HEK293 (cell line): ENCODE measurements at regions not wholly inside any gene's neighbourhood (a gene's known extent, or its start where the extent isn't known, plus 50 kb on each side); places are given as distances from the start of the nearest gene placed in this dataset.

Source experiments
- CTCF ChIA-PET: fragments of 350-600 bp; formaldehyde crosslinking; extraction: SDS; loops from one replicate; lab custom pipeline; 2021; ENCODE audit warnings: antibody characterized with exemption; lab: Yijun Ruan, JAX
- POLR2A ChIA-PET: fragments of 300-600 bp; formaldehyde crosslinking; extraction: SDS; loops from one replicate; lab custom pipeline; 2020; ENCODE audit warnings: antibody characterized with exemption, inconsistent platforms; lab: Yijun Ruan, JAX
- H3K27ac ChIP-seq: fragments of 200-500 bp; sonication (Bioruptor generic); 2 replicates; pipeline ENCODE4 v1.5.1; 2014; ENCODE audit warnings: low read depth, low read length, control low read depth, inconsistent platforms; ENCODE audit errors: extremely low read depth
- H3K36me3 ChIP-seq, 2 experiments: fragments of 200-500 bp in 1 of 2; sonication (Bioruptor generic) in 1 of 2; 1 replicate in 1 of 2; 2 replicates in 1 of 2; pipeline ENCODE4 v1.5.1; 2014 to 2017; ENCODE audit warnings: inconsistent platforms in 2 of 2, low read length in 2 of 2; ENCODE audit not compliant: control insufficient read depth in 2 of 2, insufficient read depth in 1 of 2
- H3K4me1 ChIP-seq: fragments of 200-500 bp; sonication (Bioruptor generic); 2 replicates; pipeline ENCODE4 v1.5.1; 2014; ENCODE audit warnings: mild to moderate bottlenecking, low read length, inconsistent platforms; ENCODE audit not compliant: control insufficient read depth, insufficient read depth
- H3K4me3 ChIP-seq: 2 replicates; pipeline ENCODE4 v1.5.1; 2011; ENCODE audit warnings: low read depth, mild to moderate bottlenecking, control low read depth, low read length, moderate library complexity
- H3K9me3 ChIP-seq: fragments of 200-500 bp; sonication (Bioruptor generic); 2 replicates; pipeline ENCODE4 v1.5.1; 2014; ENCODE audit warnings: low read depth, low read length, inconsistent platforms; ENCODE audit not compliant: control insufficient read depth, insufficient read depth
- TSHZ1 ChIP-seq: fragments of 450-650 bp; formaldehyde crosslinking; IDR thresholded peaks from 2 replicates; pipeline ENCODE4 v1.5.1; 2016; ENCODE audit warnings: missing biosample characterization, missing genetic modification characterization, borderline replicate concordance
- ZBTB8A ChIP-seq: fragments of 450-650 bp; formaldehyde crosslinking; IDR thresholded peaks from 2 replicates; pipeline ENCODE4 v1.5.1; 2016; ENCODE audit warnings: missing biosample characterization, missing genetic modification characterization
- ZFP3 ChIP-seq: fragments of 450-650 bp; formaldehyde crosslinking; IDR thresholded peaks from 2 replicates; pipeline ENCODE4 v1.5.1; 2016; ENCODE audit warnings: low read depth, missing biosample characterization, missing genetic modification characterization
- ZNF16 ChIP-seq: fragments of 450-650 bp; formaldehyde crosslinking; IDR thresholded peaks from 2 replicates; pipeline ENCODE4 v1.5.1; 2016; ENCODE audit warnings: low read depth, missing biosample characterization, missing genetic modification characterization
- ZNF211 ChIP-seq: fragments of 450-650 bp; formaldehyde crosslinking; IDR thresholded peaks from 2 replicates; pipeline ENCODE4 v1.5.1; 2016; ENCODE audit warnings: low read depth, missing biosample characterization, missing genetic modification characterization
- ZNF248 ChIP-seq: fragments of 450-650 bp; formaldehyde crosslinking; IDR thresholded peaks from 2 replicates; pipeline ENCODE4 v1.5.1; 2017; ENCODE audit warnings: missing biosample characterization, missing genetic modification characterization
- ZNF416 ChIP-seq: fragments of 450-650 bp; formaldehyde crosslinking; IDR thresholded peaks from 2 replicates; pipeline ENCODE4 v1.5.1; 2016; ENCODE audit warnings: missing biosample characterization, missing genetic modification characterization
- ZNF621 ChIP-seq: fragments of 450-650 bp; formaldehyde crosslinking; IDR thresholded peaks from 2 replicates; pipeline ENCODE4 v1.5.1; 2017; ENCODE audit warnings: missing biosample characterization, missing genetic modification characterization
- ZSCAN4 ChIP-seq: fragments of 450-650 bp; formaldehyde crosslinking; IDR thresholded peaks from 2 replicates; pipeline ENCODE4 v1.5.1; 2017; ENCODE audit warnings: missing biosample characterization, missing genetic modification characterization
- TF ChIP-seq, protein P1 (sequence below): fragments of 450-650 bp; formaldehyde crosslinking; IDR thresholded peaks from 2 replicates; pipeline ENCODE4 v1.5.1; 2017; ENCODE audit warnings: missing biosample characterization, missing genetic modification characterization
- TF ChIP-seq, protein P2 (sequence below): fragments of 450-650 bp; formaldehyde crosslinking; conservative IDR thresholded peaks from 2 replicates; pipeline ENCODE4 v1.5.1; 2016; ENCODE audit warnings: low read depth, missing biosample characterization, missing genetic modification characterization

- H3K9me3 ChIP-seq, result no peaks in the 10 kb centered on the region
- H3K4me1 ChIP-seq, result no peaks in the 10 kb centered on the region
- CTCF ChIA-PET, result no interaction called here
- no peak overlapping the region for H3K27ac ChIP-seq
- TF ChIP-seq ZNF416 (no peak), ZSCAN4 (tag by site-specific recombination) (no peak), TSHZ1 (tag by site-specific recombination) (no peak), ZNF248 (tag by site-specific recombination) (no peak), ZFP3 (tag by site-specific recombination) (no peak), ZNF621 (tag by site-specific recombination) (no peak), ZNF211 (no peak)
- TF ChIP-seq, protein P1, sequence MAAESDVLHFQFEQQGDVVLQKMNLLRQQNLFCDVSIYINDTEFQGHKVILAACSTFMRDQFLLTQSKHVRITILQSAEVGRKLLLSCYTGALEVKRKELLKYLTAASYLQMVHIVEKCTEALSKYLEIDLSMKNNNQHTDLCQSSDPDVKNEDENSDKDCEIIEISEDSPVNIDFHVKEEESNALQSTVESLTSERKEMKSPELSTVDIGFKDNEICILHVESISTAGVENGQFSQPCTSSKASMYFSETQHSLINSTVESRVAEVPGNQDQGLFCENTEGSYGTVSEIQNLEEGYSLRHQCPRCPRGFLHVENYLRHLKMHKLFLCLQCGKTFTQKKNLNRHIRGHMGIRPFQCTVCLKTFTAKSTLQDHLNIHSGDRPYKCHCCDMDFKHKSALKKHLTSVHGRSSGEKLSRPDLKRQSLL (tag by site-specific recombination), result no peak
- TF ChIP-seq, all 188 proteins: peak for 0
- POLR2A ChIA-PET, result no interaction called here
- Histone ChIP-seq H3K36me3 (no peaks in the 10 kb centered on the region), H3K4me3 (no peak overlapping the region)
Observed at GRCh38 chr3:109596991-109597390, 259.6 kb upstream of the DPPA4 start.

GRCh38 chr3:109597444-109597843 is 260.1 kb upstream of the DPPA4 start:
- ChIA-PET CTCF (interaction anchor here (0.6 kb wide), 1 partner anchor 110 kb away, joined by 4 read pairs; no protein-coding TSS in a partner anchor), POLR2A (no interaction called here)
- Histone ChIP-seq H3K4me1 (no peaks in the 10 kb centered on the region), H3K36me3 (no peaks in the 10 kb centered on the region), H3K9me3 (no peaks in the 10 kb centered on the region), H3K27ac (no peak overlapping the region), H3K4me3 (no peak overlapping the region)
- TF ChIP-seq, protein P2, sequence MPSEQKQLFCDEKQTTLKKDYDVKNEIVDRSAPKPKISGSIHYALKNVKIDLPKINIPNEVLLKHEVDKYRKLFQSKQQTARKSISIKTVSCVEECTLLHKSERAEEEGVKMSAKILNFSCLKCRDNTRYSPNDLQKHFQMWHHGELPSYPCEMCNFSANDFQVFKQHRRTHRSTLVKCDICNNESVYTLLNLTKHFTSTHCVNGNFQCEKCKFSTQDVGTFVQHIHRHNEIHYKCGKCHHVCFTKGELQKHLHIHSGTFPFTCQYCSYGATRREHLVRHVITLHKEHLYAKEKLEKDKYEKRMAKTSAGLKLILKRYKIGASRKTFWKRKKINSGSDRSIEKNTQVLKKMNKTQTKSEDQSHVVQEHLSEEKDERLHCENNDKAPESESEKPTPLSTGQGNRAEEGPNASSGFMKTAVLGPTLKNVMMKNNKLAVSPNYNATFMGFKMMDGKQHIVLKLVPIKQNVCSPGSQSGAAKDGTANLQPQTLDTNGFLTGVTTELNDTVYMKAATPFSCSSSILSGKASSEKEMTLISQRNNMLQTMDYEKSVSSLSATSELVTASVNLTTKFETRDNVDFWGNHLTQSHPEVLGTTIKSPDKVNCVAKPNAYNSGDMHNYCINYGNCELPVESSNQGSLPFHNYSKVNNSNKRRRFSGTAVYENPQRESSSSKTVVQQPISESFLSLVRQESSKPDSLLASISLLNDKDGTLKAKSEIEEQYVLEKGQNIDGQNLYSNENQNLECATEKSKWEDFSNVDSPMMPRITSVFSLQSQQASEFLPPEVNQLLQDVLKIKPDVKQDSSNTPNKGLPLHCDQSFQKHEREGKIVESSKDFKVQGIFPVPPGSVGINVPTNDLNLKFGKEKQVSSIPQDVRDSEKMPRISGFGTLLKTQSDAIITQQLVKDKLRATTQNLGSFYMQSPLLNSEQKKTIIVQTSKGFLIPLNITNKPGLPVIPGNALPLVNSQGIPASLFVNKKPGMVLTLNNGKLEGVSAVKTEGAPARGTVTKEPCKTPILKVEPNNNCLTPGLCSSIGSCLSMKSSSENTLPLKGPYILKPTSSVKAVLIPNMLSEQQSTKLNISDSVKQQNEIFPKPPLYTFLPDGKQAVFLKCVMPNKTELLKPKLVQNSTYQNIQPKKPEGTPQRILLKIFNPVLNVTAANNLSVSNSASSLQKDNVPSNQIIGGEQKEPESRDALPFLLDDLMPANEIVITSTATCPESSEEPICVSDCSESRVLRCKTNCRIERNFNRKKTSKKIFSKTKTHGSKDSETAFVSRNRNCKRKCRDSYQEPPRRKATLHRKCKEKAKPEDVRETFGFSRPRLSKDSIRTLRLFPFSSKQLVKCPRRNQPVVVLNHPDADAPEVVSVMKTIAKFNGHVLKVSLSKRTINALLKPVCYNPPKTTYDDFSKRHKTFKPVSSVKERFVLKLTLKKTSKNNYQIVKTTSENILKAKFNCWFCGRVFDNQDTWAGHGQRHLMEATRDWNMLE (tag by site-specific recombination), result no peak
- TF ChIP-seq ZBTB8A (tag by site-specific recombination) (no peak), ZNF16 (no peak)
